ENCODE measurements at regions not wholly inside any gene's neighbourhood (a gene's known extent, or its start where the extent isn't known, plus 50 kb on each side); places are given as distances from the start of the nearest gene placed in this dataset.

- no peaks in the 10 kb centered on the region for H3K27me3 ChIP-seq (ENCODE audit: control insufficient read depth, insufficient read depth, low read length)
- no peaks in the 10 kb centered on the region for H3K9me3 ChIP-seq (ENCODE audit: control insufficient read depth, insufficient read depth, low read depth, low read length)
- TF ChIP-seq SIN3A (IDR thresholded peaks at IDR 0.05; ENCODE audit: borderline replicate concordance, insufficient read depth, low read depth, low read length) (no peak), POLR2AphosphoS5 (IDR thresholded peaks at IDR 0.05; ENCODE audit: low read depth, low read length) (no peak), TCF7L2 (IDR thresholded peaks at IDR 0.05; ENCODE audit: low read depth, low read length) (no peak), CTCF (IDR thresholded peaks at IDR 0.05) (no peak), REST (IDR thresholded peaks at IDR 0.05; ENCODE audit: insufficient read depth in 1 of 2, low read depth in 2 of 2, low read length in 1 of 2) (no peak)
- H3K4me3 ChIP-seq (ENCODE audit: low read depth in 2 of 2, low read length in 2 of 2), result no peak overlapping the region
- in situ Hi-C loops (cut with HindIII; ENCODE audit: low pct_unique_long_range_greater_than_20kb, low sequenced_read_pairs), result no loop called here
- ChIA-PET POLR2A (no interaction called here), CTCF (no interaction called here)
- H3K4me1 ChIP-seq (ENCODE audit: control insufficient read depth, insufficient read depth, low read length), result no peaks in the 10 kb centered on the region
- H3K36me3 ChIP-seq (ENCODE audit: control insufficient read depth, insufficient read depth, low read length), result no peaks in the 10 kb centered on the region
- intact Hi-C loops (cut with micrococcal nuclease; ENCODE audit: unreplicated experiment), result no loop called here
- BruUV-seq (replicated peaks), result no TSS peak
- DNase-seq (ENCODE audit: low read depth, low spot score) (no peak), ATAC-seq (no peak)
- H3K27ac ChIP-seq (ENCODE audit: low read length), result no peak overlapping the region; the same call in 1 of the 2 replicates
These were observed 62.2 kb downstream of the COX7C start for GRCh38 chr5:86679949-86680348.

- in situ Hi-C loops (cut with HindIII; ENCODE audit: low pct_unique_long_range_greater_than_20kb, low sequenced_read_pairs), result no loop called here
- no peaks in the 10 kb centered on the region for H3K9me3 ChIP-seq (ENCODE audit: control insufficient read depth, insufficient read depth, low read depth, low read length)
- no peak overlapping the region for H3K27ac ChIP-seq (ENCODE audit: low read length)
- TF ChIP-seq POLR2AphosphoS5 (IDR thresholded peaks at IDR 0.05; ENCODE audit: low read depth, low read length), result no peak
- ChIA-PET CTCF (no interaction called here), POLR2A (no interaction called here)
- intact Hi-C loops (cut with micrococcal nuclease; ENCODE audit: unreplicated experiment), result no loop called here
- H3K27me3 ChIP-seq (ENCODE audit: control insufficient read depth, insufficient read depth, low read length), result no peaks in the 10 kb centered on the region
- no peaks in the 10 kb centered on the region for H3K4me1 ChIP-seq (ENCODE audit: control insufficient read depth, insufficient read depth, low read length)
- no TSS peak for BruUV-seq (replicated peaks)
- H3K36me3 ChIP-seq (ENCODE audit: control insufficient read depth, insufficient read depth, low read length), result no peaks in the 10 kb centered on the region
- DNase-seq (ENCODE audit: low read depth, low spot score) (no peak), ATAC-seq (no peak)
- no peak overlapping the region for H3K4me3 ChIP-seq (ENCODE audit: low read depth in 2 of 2, low read length in 2 of 2)
These were observed 66.5 kb downstream of the COX7C start for GRCh38 chr5:86684222-86684621.

GRCh38 chr5:86686046-86686445, 68.3 kb downstream of the COX7C start:
- H3K27ac ChIP-seq (ENCODE audit: low read length), result no peak overlapping the region
- in situ Hi-C loops (cut with HindIII; ENCODE audit: low pct_unique_long_range_greater_than_20kb, low sequenced_read_pairs), result no loop called here
- no TSS peak for BruUV-seq (replicated peaks)

More at GRCh38 chr5:86686046-86686445, 68.3 kb downstream of the COX7C start:
- intact Hi-C loops (cut with micrococcal nuclease; ENCODE audit: unreplicated experiment), result no loop called here
- Histone ChIP-seq H3K27me3 (ENCODE audit: control insufficient read depth, insufficient read depth, low read length) (no peaks in the 10 kb centered on the region), H3K4me3 (ENCODE audit: low read depth in 2 of 2, low read length in 2 of 2) (no peak overlapping the region), H3K9me3 (ENCODE audit: control insufficient read depth, insufficient read depth, low read depth, low read length) (no peaks in the 10 kb centered on the region), H3K36me3 (ENCODE audit: control insufficient read depth, insufficient read depth, low read length) (no peaks in the 10 kb centered on the region), H3K4me1 (ENCODE audit: control insufficient read depth, insufficient read depth, low read length) (no peaks in the 10 kb centered on the region)
- ChIA-PET POLR2A (no interaction called here), CTCF (no interaction called here)
- DNase-seq (ENCODE audit: low read depth, low spot score) (no peak), ATAC-seq (no peak)
- no peak for TF ChIP-seq SIN3A (IDR thresholded peaks at IDR 0.05; ENCODE audit: borderline replicate concordance, insufficient read depth, low read depth, low read length)
